ENCODE measurements at regions not wholly inside any gene's neighbourhood (a gene's known extent, or its start where the extent isn't known, plus 50 kb on each side); places are given as distances from the start of the nearest gene placed in this dataset.
A peak's percentile ranks its signal among the peaks of the same experiment; 100 is the strongest.

GRCh38 chr22:46063846-46064227, 86.5 kb upstream of the PPARA start:
- Histone ChIP-seq H3K9ac (peak overlapping the region; percentile 99), H3K36me3 (replicated peaks in 1 of 2; ENCODE audit: control insufficient read depth in 1 of 2, insufficient read depth in 2 of 2, low read length in 1 of 2) (peaks cover 0 to 4% of the 10 kb centered on the region in 2 experiments), H3F3A (replicated peaks; ENCODE audit: insufficient read depth) (peaks cover 36% of the 10 kb centered on the region), H3K9me2 (no peaks in the 10 kb centered on the region), H4K20me1 (ENCODE audit: insufficient read depth) (no peaks in the 10 kb centered on the region), H3K9me3 (no peaks in the 10 kb centered on the region), H3K4me3 (ENCODE audit: low read depth in 2 of 2, low read length in 1 of 2) (peak overlapping the region; percentile 38 to 69; a peak in 3 of 4 replicates), H3K79me2 (ENCODE audit: insufficient read depth) (peaks cover 100% of the 10 kb centered on the region), H3K27ac (ENCODE audit: low read depth in 2 of 2, low read length in 1 of 2) (peak overlapping the region; percentile 100), H3K27me3 (ENCODE audit: insufficient read depth) (no peaks in the 10 kb centered on the region), H2AFZ (ENCODE audit: low read depth) (no peak overlapping the region), H3K4me1 (ENCODE audit: control insufficient read depth in 1 of 2, insufficient read depth in 2 of 2, low read depth in 1 of 2, low read length in 1 of 2) (peaks cover 38 to 54% of the 10 kb centered on the region in 2 experiments), H3K4me2 (peak overlapping the region; percentile 95)
- ChIA-PET POLR2A (interaction anchor here (0.7 to 3.5 kb wide), 15 partner anchors 8 to 57 kb away, joined by 3 to 17 read pairs (median 4); no protein-coding TSS in a partner anchor), CTCF (interaction anchor here (0.9 to 1.6 kb wide), 9 partner anchors 10 to 69 kb away, joined by 3 to 10 read pairs (median 4); no protein-coding TSS in a partner anchor)
- DNase-seq = no peak
- TF ChIP-seq CTCF (IDR thresholded peaks at IDR 0.05) (no peak), TEAD4 (IDR thresholded peaks at IDR 0.05; ENCODE audit: borderline replicate concordance, insufficient read depth) (no peak), JUND (IDR thresholded peaks at IDR 0.05) (no peak), FOXJ3 (CRISPR knock-in tag; IDR thresholded peaks at IDR 0.05) (no peak), MAX (IDR thresholded peaks at IDR 0.05; ENCODE audit: low read depth) (0 out of 2 replicates have a peak, but pooled peaks have one; percentile 52), GATA2 (CRISPR knock-in tag; IDR thresholded peaks at IDR 0.05) (no peak), PBX3 (IDR thresholded peaks at IDR 0.05) (no peak), CHD2 (IDR thresholded peaks at IDR 0.05; ENCODE audit: low read length, partially characterized antibody) (no peak), SIN3A (IDR thresholded peaks at IDR 0.05; ENCODE audit: borderline replicate concordance, low read depth, low read length) (no peak), FOXM1 (IDR thresholded peaks at IDR 0.05; ENCODE audit: low read depth) (no peak), TAF1 (IDR thresholded peaks at IDR 0.05; ENCODE audit: borderline replicate concordance, low read depth, low read length) (no peak), POLR2AphosphoS5 (IDR thresholded peaks at IDR 0.05; ENCODE audit: low read depth, low read length) (0 out of 2 replicates have a peak, but pooled peaks have one; percentile 5), RCOR1 (IDR thresholded peaks at IDR 0.05; ENCODE audit: low read length) (no peak), RXRA (IDR thresholded peaks at IDR 0.05; ENCODE audit: borderline replicate concordance, low read depth) (no peak), MEF2A (IDR thresholded peaks at IDR 0.05; ENCODE audit: borderline replicate concordance, low read depth) (no peak), RAD21 (IDR thresholded peaks at IDR 0.05; ENCODE audit: low read length) (no peak), NRF1 (IDR thresholded peaks at IDR 0.05; ENCODE audit: low read depth, low read length) (no peak), GABPA (IDR thresholded peaks at IDR 0.05; ENCODE audit: low read depth) (no peak), EZH2phosphoT487 (IDR thresholded peaks at IDR 0.05; ENCODE audit: borderline replicate concordance, low read depth) (no peak), RFX5 (IDR thresholded peaks at IDR 0.05; ENCODE audit: low read length) (no peak), SMC3 (IDR thresholded peaks at IDR 0.05; ENCODE audit: low read depth, low read length) (no peak)
- TF ChIP-seq, protein P1, sequence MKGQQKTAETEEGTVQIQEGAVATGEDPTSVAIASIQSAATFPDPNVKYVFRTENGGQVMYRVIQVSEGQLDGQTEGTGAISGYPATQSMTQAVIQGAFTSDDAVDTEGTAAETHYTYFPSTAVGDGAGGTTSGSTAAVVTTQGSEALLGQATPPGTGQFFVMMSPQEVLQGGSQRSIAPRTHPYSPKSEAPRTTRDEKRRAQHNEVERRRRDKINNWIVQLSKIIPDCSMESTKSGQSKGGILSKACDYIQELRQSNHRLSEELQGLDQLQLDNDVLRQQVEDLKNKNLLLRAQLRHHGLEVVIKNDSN (IDR thresholded peaks at IDR 0.05; ENCODE audit: borderline replicate concordance, low read depth) = peak; percentile 59; the same call in 1 of the 2 replicates
- TF ChIP-seq, protein P2, sequence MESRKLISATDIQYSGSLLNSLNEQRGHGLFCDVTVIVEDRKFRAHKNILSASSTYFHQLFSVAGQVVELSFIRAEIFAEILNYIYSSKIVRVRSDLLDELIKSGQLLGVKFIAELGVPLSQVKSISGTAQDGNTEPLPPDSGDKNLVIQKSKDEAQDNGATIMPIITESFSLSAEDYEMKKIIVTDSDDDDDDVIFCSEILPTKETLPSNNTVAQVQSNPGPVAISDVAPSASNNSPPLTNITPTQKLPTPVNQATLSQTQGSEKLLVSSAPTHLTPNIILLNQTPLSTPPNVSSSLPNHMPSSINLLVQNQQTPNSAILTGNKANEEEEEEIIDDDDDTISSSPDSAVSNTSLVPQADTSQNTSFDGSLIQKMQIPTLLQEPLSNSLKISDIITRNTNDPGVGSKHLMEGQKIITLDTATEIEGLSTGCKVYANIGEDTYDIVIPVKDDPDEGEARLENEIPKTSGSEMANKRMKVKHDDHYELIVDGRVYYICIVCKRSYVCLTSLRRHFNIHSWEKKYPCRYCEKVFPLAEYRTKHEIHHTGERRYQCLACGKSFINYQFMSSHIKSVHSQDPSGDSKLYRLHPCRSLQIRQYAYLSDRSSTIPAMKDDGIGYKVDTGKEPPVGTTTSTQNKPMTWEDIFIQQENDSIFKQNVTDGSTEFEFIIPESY (IDR thresholded peaks at IDR 0.05; ENCODE audit: borderline replicate concordance, low read depth) = no peak
- TF ChIP-seq, protein P3, sequence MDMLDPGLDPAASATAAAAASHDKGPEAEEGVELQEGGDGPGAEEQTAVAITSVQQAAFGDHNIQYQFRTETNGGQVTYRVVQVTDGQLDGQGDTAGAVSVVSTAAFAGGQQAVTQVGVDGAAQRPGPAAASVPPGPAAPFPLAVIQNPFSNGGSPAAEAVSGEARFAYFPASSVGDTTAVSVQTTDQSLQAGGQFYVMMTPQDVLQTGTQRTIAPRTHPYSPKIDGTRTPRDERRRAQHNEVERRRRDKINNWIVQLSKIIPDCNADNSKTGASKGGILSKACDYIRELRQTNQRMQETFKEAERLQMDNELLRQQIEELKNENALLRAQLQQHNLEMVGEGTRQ (IDR thresholded peaks at IDR 0.05; ENCODE audit: borderline replicate concordance, low read depth, low read length) = no peak
- WGBS (ENCODE audit: low lambda C conversion rate) = 53% methylated on average over 11 of the region's 11 CpGs
